Ovary (tissue), 7 donors: ENCODE measurements at regions not wholly inside any gene's neighbourhood (a gene's known extent, or its start where the extent isn't known, plus 50 kb on each side); places are given as distances from the start of the nearest gene placed in this dataset.
A peak's percentile ranks its signal among the peaks of the same experiment; 100 is the strongest.

Experiments
- DNase-seq, 5 donors: peaks; one replicate each; pipeline ENCODE4 v3.0.0-alpha.2; 2019 to 2020
- H3K27ac ChIP-seq, 2 donors: fragments of 200-600 bp; one replicate each; pipeline versions ENCODE4 v1.5.1 to v1.8.0; 2019 to 2022
- H3K27me3 ChIP-seq: fragments of 200-600 bp; one replicate; pipeline ENCODE4 v1.8.0; 2022
- H3K36me3 ChIP-seq: fragments of 200-600 bp; sonication (generic); one replicate; pipeline ENCODE4 v1.5.1; 2019
- H3K4me1 ChIP-seq: one replicate; pipeline ENCODE4 v1.8.1; 2013; ENCODE audit warnings: mild to moderate bottlenecking, moderate library complexity; ENCODE audit not compliant: insufficient read depth
- H3K4me3 ChIP-seq: fragments of 200-600 bp; sonication (generic); one replicate; pipeline ENCODE4 v1.5.1; 2017
- H3K9me3 ChIP-seq, 2 donors: fragments of 200-600 bp in 1 of 2; sonication (generic) in 1 of 2; one replicate each; pipeline versions ENCODE4 v1.5.1 to v1.8.1; 2013 to 2019; ENCODE audit warnings: mild to moderate bottlenecking in 1 of 2, moderate library complexity in 1 of 2
- EP300 ChIP-seq: sonication (generic); formaldehyde crosslinking; IDR thresholded peaks from one replicate; pipeline ENCODE4 v1.6.1; 2017; ENCODE audit warnings: antibody characterized with exemption
- POLR2A ChIP-seq: fragments of 450-650 bp; IDR thresholded peaks from one replicate; pipeline ENCODE4 v1.6.1; 2017; ENCODE audit warnings: antibody characterized with exemption, mild to moderate bottlenecking, moderate library complexity
- WGBS, 3 donors: extraction: QIAGEN DNeasy Blood & Tissue Kit in 1 of 3; methylation state at CpG; one replicate each; pipeline versions ENCODE4 v1.1.5 to v1.1.7; 2013 to 2017; 5-methylcytosine and 5-hydroxymethylcytosine counted together
- intact Hi-C, 4 donors: fragments of 100-400 bp; cut with DNase I; formaldehyde crosslinking; loops; one replicate each; pipeline versions ENCODE4 v1.11.0 to v1.15.1; 2022 to 2023
- TF ChIP-seq, protein P1 (sequence below), 3 donors: fragments of 450-650 bp in 2 of 3; fragments of 200-600 bp in 1 of 3; IDR thresholded peaks; one replicate each; pipeline versions ENCODE4 v1.5.1 to v1.8.0; 2016 to 2022; ENCODE audit warnings: antibody characterized with exemption in 3 of 3, mild to moderate bottlenecking in 1 of 3
- donor health status: DM: no; HTN: no; CAD: no; lungs with moderate emphysema.
- donor health status: DM: no; HTN: no; CAD: no.
- donor health status: Bipolar disorder and iron deficiency.
- donor health status: DM: no; HTN: no; CAD: no.
- donor health status: DM: yes; HTN: yes; CAD: no.

DNA sequence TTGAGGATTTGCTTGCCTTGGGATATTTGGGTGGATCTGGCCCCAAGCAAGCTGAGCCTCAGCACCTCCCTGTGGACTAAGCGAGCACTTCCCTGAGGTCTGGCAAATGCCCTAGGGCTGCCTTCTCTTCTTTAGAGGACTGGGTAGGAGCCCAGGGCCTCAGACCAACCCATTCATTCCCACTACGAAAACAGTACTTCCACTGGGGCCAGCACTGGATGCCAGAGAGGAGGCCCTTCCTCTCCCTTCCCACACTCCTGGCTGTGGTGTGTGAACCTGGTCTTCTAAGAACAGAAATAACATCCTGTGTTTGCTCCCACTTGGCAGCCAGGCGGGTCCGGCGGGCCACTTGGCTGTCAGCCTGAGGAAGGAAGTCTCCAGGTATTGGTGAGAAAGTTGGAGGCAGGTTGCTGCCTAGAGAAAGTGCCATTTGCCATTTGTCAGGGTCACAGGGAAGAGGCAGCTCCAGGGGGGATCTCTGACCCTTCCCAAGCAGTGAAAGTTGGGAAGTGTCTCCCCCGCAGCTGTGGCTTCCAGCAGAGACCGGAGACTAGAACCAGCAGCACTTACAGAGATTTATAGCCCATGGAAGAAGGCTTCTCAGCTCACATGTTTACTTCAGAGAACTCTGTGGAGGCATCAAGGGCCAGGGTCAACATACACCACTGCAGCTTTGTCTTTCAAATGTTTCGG, 323.5 kb downstream of the SIPA1L2 start:
- Histone ChIP-seq H3K27me3 (no peaks in the 10 kb centered on the region), H3K4me1 (peaks cover 2% of the 10 kb centered on the region), H3K27ac (peak overlapping the region in 1 of 2 donors; percentile 16), H3K36me3 (no peaks in the 10 kb centered on the region), H3K9me3 (no peaks in the 10 kb centered on the region), H3K4me3 (no peak overlapping the region)
- TF ChIP-seq, protein P1, sequence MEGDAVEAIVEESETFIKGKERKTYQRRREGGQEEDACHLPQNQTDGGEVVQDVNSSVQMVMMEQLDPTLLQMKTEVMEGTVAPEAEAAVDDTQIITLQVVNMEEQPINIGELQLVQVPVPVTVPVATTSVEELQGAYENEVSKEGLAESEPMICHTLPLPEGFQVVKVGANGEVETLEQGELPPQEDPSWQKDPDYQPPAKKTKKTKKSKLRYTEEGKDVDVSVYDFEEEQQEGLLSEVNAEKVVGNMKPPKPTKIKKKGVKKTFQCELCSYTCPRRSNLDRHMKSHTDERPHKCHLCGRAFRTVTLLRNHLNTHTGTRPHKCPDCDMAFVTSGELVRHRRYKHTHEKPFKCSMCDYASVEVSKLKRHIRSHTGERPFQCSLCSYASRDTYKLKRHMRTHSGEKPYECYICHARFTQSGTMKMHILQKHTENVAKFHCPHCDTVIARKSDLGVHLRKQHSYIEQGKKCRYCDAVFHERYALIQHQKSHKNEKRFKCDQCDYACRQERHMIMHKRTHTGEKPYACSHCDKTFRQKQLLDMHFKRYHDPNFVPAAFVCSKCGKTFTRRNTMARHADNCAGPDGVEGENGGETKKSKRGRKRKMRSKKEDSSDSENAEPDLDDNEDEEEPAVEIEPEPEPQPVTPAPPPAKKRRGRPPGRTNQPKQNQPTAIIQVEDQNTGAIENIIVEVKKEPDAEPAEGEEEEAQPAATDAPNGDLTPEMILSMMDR (IDR thresholded peaks at IDR 0.05) = no peak
- TF ChIP-seq POLR2A (no peak), EP300 (no peak)
- intact Hi-C loops = no loop called here
- 26 to 45% (median 35%) methylated on average over 8 of the region's 8 CpGs for WGBS, 3 donors
- DNase-seq = peak in 4 of 5 donors; percentile 22 to 50 (median 48)

GRCh38 chr1:232305050-232305449, 324.9 kb downstream of the SIPA1L2 start:
- Histone ChIP-seq H3K9me3 (no peaks in the 10 kb centered on the region), H3K36me3 (no peaks in the 10 kb centered on the region), H3K4me1 (peaks cover 2% of the 10 kb centered on the region), H3K4me3 (no peak overlapping the region), H3K27me3 (no peaks in the 10 kb centered on the region), H3K27ac (no peak overlapping the region)
- TF ChIP-seq, protein P1 (IDR thresholded peaks at IDR 0.05) = no peak
- TF ChIP-seq POLR2A = no peak
- no peak for TF ChIP-seq EP300
- intact Hi-C loops = no loop called here
- 76 to 80% (median 78%) methylated on average over 4 of the region's 4 CpGs for WGBS, 3 donors
- no peak for DNase-seq

- no peaks in the 10 kb centered on the region for H3K27me3 ChIP-seq
- H3K4me3 ChIP-seq = no peak overlapping the region
- H3K27ac ChIP-seq = no peak overlapping the region
- H3K9me3 ChIP-seq = no peaks in the 10 kb centered on the region
- TF ChIP-seq EP300 (no peak), POLR2A (no peak)
- TF ChIP-seq, protein P1 (IDR thresholded peaks at IDR 0.05) = no peak
- WGBS, 3 donors = 92 to 93% (median 92%) methylated on average over 5 of the region's 5 CpGs
- no peak for DNase-seq
- H3K4me1 ChIP-seq = peaks cover 2% of the 10 kb centered on the region
- intact Hi-C loops = no loop called here
- no peaks in the 10 kb centered on the region for H3K36me3 ChIP-seq
Observed at GRCh38 chr1:232303222-232303620, 326.7 kb downstream of the SIPA1L2 start.

DNA sequence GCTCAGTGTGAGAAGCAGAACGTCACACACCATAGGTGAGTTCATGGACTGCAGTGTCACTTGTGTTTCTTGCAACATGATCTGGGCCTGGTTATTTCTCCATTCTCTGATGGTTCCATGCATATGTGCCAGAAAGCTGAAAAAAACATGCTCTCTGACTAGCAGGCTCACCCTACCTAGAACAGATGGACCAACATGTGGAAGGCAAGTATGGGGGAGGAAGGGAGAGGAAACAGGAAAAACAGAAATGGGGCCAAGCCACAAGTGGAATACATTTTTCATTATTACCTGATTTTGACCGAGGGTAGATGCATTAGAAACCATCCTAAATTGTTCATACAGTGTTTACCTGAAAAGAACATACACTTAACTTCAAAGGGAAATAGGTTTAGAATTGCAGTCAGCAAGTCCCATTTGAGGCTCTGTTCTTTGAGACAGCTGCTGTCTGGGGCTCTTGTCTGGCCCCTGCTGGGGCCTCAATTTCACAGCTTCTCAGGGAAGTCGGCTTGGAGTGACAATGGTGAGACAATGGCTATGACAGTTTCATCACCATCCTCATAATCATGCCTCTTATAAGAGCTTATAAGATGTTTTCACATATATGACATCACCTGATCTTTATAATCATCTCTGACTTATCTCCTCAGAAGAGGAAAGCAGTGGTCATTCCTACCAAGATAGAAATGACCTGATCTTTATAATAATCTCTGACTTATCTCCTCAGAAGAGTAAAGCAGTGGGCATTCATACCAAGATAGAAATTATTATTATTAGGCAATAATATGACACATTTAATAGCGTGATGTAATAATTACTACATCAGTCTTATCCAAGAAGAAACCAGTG, 327.3 kb downstream of the SIPA1L2 start:
- TF ChIP-seq POLR2A (no peak), EP300 (no peak)
- TF ChIP-seq, protein P1 (IDR thresholded peaks at IDR 0.05) = no peak
- no peaks in the 10 kb centered on the region for H3K9me3 ChIP-seq
- intact Hi-C loops = no loop called here
- peaks cover 2% of the 10 kb centered on the region for H3K4me1 ChIP-seq
- DNase-seq = no peak
- no peak overlapping the region for H3K4me3 ChIP-seq
- H3K27me3 ChIP-seq = no peaks in the 10 kb centered on the region
- no peak overlapping the region for H3K27ac ChIP-seq
- no peaks in the 10 kb centered on the region for H3K36me3 ChIP-seq
- WGBS, 3 donors = 63 to 70% (median 66%) methylated on average over 4 of the region's 4 CpGs
